CD4-positive, alpha-beta T cell (primary cell): ENCODE measurements at regions not wholly inside any gene's neighbourhood (a gene's known extent, or its start where the extent isn't known, plus 50 kb on each side); places are given as distances from the start of the nearest gene placed in this dataset.

ENCODE experiments used
- ATAC-seq: fragments of 200-7000 bp; cut with Tn5 transposase; one replicate; pipeline ENCODE4 v1.10.0; 2022; ENCODE audit warnings: mild to moderate bottlenecking; ENCODE audit not compliant: poor library complexity
- CTCF ChIA-PET: fragments of 350-600 bp; sonication (Branson Sonifier 250); formaldehyde crosslinking; loops from one replicate; lab custom pipeline; 2021; ENCODE audit warnings: antibody characterized with exemption, inconsistent platforms; lab: Charles Lee
- POLR2A ChIA-PET: fragments of 350-600 bp; sonication (Branson Sonifier 250); formaldehyde crosslinking; loops from one replicate; lab custom pipeline; 2021; ENCODE audit warnings: antibody characterized with exemption, inconsistent platforms; lab: Charles Lee
- DNase-seq, 14 experiments: peaks; one replicate each; pipeline ENCODE4 v3.0.0-alpha.2; 2013 to 2020; ENCODE audit warnings: mixed read lengths in 2 of 14
- H3K27ac ChIP-seq, 2 donors: one replicate each; pipeline versions ENCODE4 v1.5.1 to v1.7.0; 2013; ENCODE audit warnings: low read length in 2 of 2, low read depth in 1 of 2, mild to moderate bottlenecking in 1 of 2
- H3K27me3 ChIP-seq, 2 experiments: 1 replicate in 1 of 2; 2 replicates in 1 of 2; pipeline versions ENCODE4 v1.6.1 to v1.7.0; 2013; ENCODE audit warnings: low read length in 2 of 2, control low read depth in 1 of 2, mild to moderate bottlenecking in 1 of 2, moderate library complexity in 1 of 2; ENCODE audit not compliant: insufficient read depth in 2 of 2, control insufficient read depth in 1 of 2
- H3K36me3 ChIP-seq: one replicate; pipeline ENCODE4 v1.6.1; 2013; ENCODE audit warnings: low read length, control low read depth; ENCODE audit not compliant: insufficient read depth
- H3K4me1 ChIP-seq: one replicate; pipeline ENCODE4 v1.6.1; 2013; ENCODE audit warnings: low read length, control low read depth; ENCODE audit not compliant: insufficient read depth
- H3K4me3 ChIP-seq: one replicate; pipeline ENCODE4 v1.5.1; 2013; ENCODE audit warnings: mild to moderate bottlenecking, low read length, moderate library complexity
- H3K9me3 ChIP-seq, 2 experiments: 1 replicate in 1 of 2; 2 replicates in 1 of 2; pipeline versions ENCODE4 v1.6.1 to v1.7.0; 2013; ENCODE audit warnings: low read length in 2 of 2, mild to moderate bottlenecking in 2 of 2, control low read depth in 1 of 2, moderate library complexity in 1 of 2; ENCODE audit not compliant: control insufficient read depth in 1 of 2, insufficient read depth in 1 of 2
- H3K27ac Mint-ChIP-seq: one replicate; pipeline ENCODE4 v1.8.0; 2020; ENCODE audit warnings: mixed read lengths
- H3K27me3 Mint-ChIP-seq: one replicate; pipeline ENCODE4 v1.8.0; 2021; ENCODE audit warnings: mixed read lengths
- H3K36me3 Mint-ChIP-seq: one replicate; pipeline ENCODE4 v1.8.0; 2021; ENCODE audit warnings: low read depth, mixed read lengths
- H3K4me1 Mint-ChIP-seq: one replicate; pipeline ENCODE4 v1.8.0; 2021; ENCODE audit warnings: low read depth, mixed read lengths
- H3K4me3 Mint-ChIP-seq: one replicate; pipeline ENCODE4 v1.8.0; 2020; ENCODE audit warnings: mild to moderate bottlenecking, mixed read lengths
- H3K9me3 Mint-ChIP-seq: one replicate; pipeline ENCODE4 v1.8.0; 2020; ENCODE audit warnings: mixed read lengths
- intact Hi-C, 2 experiments: fragments of 100-400 bp; cut with DNase I in 1 of 2; cut with micrococcal nuclease in 1 of 2; formaldehyde crosslinking; loops; one replicate each; pipeline versions ENCODE4 v1.15.1 to v1.9.0; 2023 to 2025; cut with DNase I, micrococcal nuclease
- TF ChIP-seq, protein P1 (sequence below): fragments of 200-600 bp; IDR thresholded peaks from one replicate; pipeline ENCODE4 v1.8.0; 2022; ENCODE audit warnings: antibody characterized with exemption, mild to moderate bottlenecking

DNA sequence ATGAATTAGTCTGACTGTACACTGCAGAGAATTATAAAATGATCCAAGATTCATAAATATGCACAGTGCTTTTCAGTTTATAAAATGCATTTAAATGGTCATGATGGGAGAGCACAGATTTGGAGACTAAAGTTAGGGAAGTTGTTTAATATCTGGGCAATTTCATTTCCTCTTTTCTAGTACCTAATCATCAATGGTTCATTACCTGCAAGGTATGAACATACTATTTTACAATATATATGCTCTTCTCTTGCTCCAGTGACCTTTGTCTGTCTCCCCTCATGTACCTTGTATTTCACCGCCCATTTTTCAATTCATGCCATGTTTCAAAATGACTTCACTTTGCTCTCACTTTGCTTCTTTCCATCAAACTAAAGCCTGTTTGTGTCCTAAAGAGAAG, 114.5 kb downstream of the SUCNR1 start:
- intact Hi-C loops, result no loop called here

DNA sequence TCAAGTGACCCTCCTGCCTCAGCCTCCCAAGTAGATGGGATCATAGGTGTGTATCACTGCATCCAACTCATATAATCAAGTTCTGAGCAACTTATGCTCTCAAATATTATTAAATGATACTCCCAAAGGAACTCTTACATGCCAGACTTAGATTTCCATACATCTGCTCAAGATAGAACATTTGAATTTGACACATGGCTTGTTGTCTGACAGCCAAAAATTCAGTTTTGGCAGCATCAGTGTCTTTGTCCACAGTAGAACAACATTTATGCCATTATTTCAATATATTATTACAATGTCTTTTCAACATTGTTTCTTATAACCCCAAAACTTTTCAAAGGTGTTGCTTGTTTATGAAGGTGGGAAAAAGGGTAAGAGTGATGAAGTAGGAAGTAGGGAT, 116.2 kb downstream of the SUCNR1 start:
- no peak overlapping the region for H3K27ac Mint-ChIP-seq
- no peaks in the 10 kb centered on the region for H3K27me3 Mint-ChIP-seq
- H3K4me1 ChIP-seq, result no peaks in the 10 kb centered on the region

More for the DNA sequence above, 114.5 kb downstream of the SUCNR1 start:
- no peak overlapping the region for H3K4me3 Mint-ChIP-seq
- no peaks in the 10 kb centered on the region for H3K9me3 Mint-ChIP-seq
- ATAC-seq (no peak), DNase-seq (no peak)
- H3K27ac Mint-ChIP-seq, result no peak overlapping the region
- Histone ChIP-seq H3K36me3 (no peaks in the 10 kb centered on the region), H3K4me3 (no peak overlapping the region), H3K4me1 (no peaks in the 10 kb centered on the region), H3K9me3 (no peaks in the 10 kb centered on the region), H3K27ac (no peak overlapping the region), H3K27me3 (no peaks in the 10 kb centered on the region)
- no peaks in the 10 kb centered on the region for H3K4me1 Mint-ChIP-seq
- H3K27me3 Mint-ChIP-seq, result no peaks in the 10 kb centered on the region
- no peaks in the 10 kb centered on the region for H3K36me3 Mint-ChIP-seq
- TF ChIP-seq, protein P1, sequence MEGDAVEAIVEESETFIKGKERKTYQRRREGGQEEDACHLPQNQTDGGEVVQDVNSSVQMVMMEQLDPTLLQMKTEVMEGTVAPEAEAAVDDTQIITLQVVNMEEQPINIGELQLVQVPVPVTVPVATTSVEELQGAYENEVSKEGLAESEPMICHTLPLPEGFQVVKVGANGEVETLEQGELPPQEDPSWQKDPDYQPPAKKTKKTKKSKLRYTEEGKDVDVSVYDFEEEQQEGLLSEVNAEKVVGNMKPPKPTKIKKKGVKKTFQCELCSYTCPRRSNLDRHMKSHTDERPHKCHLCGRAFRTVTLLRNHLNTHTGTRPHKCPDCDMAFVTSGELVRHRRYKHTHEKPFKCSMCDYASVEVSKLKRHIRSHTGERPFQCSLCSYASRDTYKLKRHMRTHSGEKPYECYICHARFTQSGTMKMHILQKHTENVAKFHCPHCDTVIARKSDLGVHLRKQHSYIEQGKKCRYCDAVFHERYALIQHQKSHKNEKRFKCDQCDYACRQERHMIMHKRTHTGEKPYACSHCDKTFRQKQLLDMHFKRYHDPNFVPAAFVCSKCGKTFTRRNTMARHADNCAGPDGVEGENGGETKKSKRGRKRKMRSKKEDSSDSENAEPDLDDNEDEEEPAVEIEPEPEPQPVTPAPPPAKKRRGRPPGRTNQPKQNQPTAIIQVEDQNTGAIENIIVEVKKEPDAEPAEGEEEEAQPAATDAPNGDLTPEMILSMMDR, result no peak
- POLR2A ChIA-PET, result no interaction called here
- CTCF ChIA-PET, result no interaction called here

DNA sequence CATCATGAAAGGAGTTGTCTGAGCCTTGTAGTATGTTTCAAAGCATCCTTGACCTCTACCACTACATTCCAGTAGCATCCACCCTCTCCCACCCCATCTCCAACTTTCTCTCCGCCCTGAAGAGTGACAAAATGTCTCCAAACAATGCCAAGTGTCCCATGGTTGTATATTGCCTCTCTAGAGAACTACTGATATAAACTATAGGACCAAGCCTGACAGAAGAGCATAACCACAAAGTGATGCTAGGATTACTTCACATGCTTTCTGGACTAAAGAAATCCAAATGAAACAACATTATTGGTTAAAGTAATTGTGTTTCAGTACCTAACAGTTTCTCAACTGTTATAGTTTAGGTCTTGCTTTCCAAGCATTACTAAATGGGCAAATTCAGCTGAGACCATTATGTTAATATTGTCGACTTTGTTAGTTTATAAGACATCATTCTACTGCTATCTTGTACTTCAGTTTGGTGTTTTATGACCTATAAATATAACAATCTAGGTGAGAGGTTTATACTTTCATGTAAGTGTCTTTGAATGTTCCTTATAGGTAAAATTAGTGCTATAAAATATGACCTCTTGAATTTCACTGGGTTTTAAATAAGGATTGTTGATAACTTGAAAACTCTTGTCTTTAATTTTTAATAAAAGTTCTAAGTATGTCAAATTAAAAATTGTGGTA, 117.4 kb downstream of the SUCNR1 start:
- Mint-ChIP-seq H3K9me3 (no peaks in the 10 kb centered on the region), H3K36me3 (no peaks in the 10 kb centered on the region), H3K27me3 (no peaks in the 10 kb centered on the region), H3K4me1 (no peaks in the 10 kb centered on the region), H3K27ac (no peak overlapping the region), H3K4me3 (no peak overlapping the region)
- intact Hi-C loops, result no loop called here
- ChIA-PET POLR2A (no interaction called here), CTCF (no interaction called here)
- no peak overlapping the region for H3K27ac ChIP-seq
- H3K9me3 ChIP-seq, result no peaks in the 10 kb centered on the region
- TF ChIP-seq, protein P1, result no peak
- no peaks in the 10 kb centered on the region for H3K27me3 ChIP-seq
- ATAC-seq (no peak), DNase-seq (no peak)
- no peaks in the 10 kb centered on the region for H3K4me1 ChIP-seq
- H3K4me3 ChIP-seq, result no peak overlapping the region
- H3K36me3 ChIP-seq, result no peaks in the 10 kb centered on the region

More for the DNA sequence above, 116.2 kb downstream of the SUCNR1 start:
- Histone ChIP-seq H3K27ac (no peak overlapping the region), H3K27me3 (no peaks in the 10 kb centered on the region), H3K9me3 (no peaks in the 10 kb centered on the region), H3K36me3 (no peaks in the 10 kb centered on the region), H3K4me3 (no peak overlapping the region)
- Mint-ChIP-seq H3K4me3 (no peak overlapping the region), H3K9me3 (no peaks in the 10 kb centered on the region), H3K4me1 (no peaks in the 10 kb centered on the region), H3K36me3 (no peaks in the 10 kb centered on the region)
- TF ChIP-seq, protein P1, result no peak
- CTCF ChIA-PET, result no interaction called here
- DNase-seq (no peak), ATAC-seq (no peak)
- POLR2A ChIA-PET, result no interaction called here
- intact Hi-C loops, result no loop called here
